Right ventricle myocardium superior (tissue), 1 donor: ENCODE measurements at regions not wholly inside any gene's neighbourhood (a gene's known extent, or its start where the extent isn't known, plus 50 kb on each side); places are given as distances from the start of the nearest gene placed in this dataset.

Source experiments
- ATAC-seq: fragments of 200-7000 bp; cut with Tn5 transposase; one replicate; pipeline ENCODE4 v1.9.1; 2020; ENCODE audit warnings: mild to moderate bottlenecking; ENCODE audit not compliant: poor library complexity
- DNase-seq: peaks from one replicate; pipeline ENCODE4 v3.0.0-alpha.2; 2020
- intact Hi-C: fragments of 100-400 bp; cut with DNase I; formaldehyde crosslinking; loops from one replicate; pipeline ENCODE4 v1.11.2; 2022
- donor health status: DM: no; HTN: yes; CAD: no; lungs with severe emphysema.

DNA sequence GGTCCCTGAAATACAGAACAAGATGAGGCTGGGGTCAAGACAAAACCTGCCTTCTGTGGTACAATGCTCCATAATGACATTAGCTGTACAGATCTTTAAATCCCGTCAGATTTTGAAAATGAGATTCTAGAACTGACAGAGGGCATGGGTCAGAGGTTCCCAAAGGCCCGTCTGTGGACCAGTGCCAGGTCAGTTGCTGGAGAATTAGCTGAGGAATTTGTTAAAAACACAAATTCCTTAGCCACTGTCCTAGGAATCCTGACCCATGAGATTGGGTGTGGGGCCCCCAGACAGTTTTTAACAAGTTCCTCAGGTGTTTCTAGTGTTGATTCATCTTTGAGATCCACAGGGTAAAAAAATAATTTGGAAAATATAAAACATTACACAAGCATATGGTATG is 97.0 kb downstream of the SIPA1L2 start:
- ATAC-seq (no peak), DNase-seq (no peak)
- intact Hi-C loops = no loop called here

DNA sequence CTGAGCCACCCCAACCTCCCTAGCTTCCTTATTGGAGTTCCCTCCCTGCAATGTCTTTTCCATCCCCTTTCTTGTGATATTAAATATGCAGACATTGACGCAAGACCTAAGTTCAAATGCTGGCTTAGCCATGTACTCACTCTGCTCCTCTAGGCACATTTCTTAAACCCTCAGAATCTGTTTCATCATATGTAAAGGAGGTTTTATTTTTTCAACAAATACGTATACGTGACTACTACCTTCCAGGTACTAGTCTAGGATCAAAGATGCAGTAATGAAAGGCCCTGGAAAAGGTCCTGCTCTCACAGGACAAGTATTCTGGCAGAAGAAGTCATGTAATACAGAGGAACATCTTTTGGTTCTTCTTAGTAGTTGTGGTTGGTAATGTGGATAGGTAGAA is 98.6 kb downstream of the SIPA1L2 start:
- ATAC-seq (no peak), DNase-seq (no peak)
- intact Hi-C loops = no loop called here

- ATAC-seq (no peak), DNase-seq (no peak)
- intact Hi-C loops = no loop called here
Observed at GRCh38 chr1:232529747-232530146, 100.2 kb downstream of the SIPA1L2 start.

- DNase-seq (no peak), ATAC-seq (no peak)
- intact Hi-C loops = no loop called here
Observed at GRCh38 chr1:232528472-232529089, 101.4 kb downstream of the SIPA1L2 start.

DNA sequence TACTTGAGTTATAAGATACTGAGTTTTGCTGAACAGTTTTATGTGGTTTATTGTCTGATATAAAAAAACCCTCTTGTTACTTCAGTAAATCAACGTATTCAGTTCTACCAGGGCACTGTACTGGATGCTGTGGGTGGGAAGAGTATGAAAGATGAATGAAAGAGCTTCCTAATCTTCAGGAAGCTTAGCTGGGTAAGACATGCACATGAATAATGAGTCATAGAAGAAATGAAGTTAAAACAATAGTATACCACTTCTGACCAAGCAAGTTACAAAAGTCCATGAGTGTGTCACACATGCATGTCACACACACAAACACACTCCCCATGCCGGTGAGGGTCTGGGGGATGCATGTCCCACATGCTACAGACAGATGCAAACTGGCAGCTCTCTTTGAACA is 105.9 kb downstream of the SIPA1L2 start:
- no peak for ATAC-seq
- intact Hi-C loops = no loop called here
- no peak for DNase-seq

DNA sequence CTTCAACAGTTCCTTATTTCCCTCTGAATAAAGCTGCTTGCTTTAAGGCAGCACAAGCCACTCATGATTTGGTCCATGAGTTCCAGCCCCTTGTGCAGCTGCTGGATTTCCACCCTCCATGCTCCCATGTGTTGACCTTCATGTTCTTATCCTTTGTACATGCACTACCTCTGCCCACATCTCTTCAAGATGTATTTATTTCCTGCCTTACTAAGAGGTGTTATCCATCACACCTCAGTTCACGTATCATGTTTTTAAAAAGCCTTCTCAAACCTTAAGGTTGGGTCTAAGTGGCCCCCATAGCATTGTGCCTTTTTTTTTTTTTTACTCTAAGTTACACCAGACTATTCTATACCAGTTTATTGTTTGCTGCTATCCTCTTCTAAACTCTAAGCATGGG is 107.7 kb downstream of the SIPA1L2 start:
- intact Hi-C loops = no loop called here
- DNase-seq = no peak
- ATAC-seq = no peak

DNA sequence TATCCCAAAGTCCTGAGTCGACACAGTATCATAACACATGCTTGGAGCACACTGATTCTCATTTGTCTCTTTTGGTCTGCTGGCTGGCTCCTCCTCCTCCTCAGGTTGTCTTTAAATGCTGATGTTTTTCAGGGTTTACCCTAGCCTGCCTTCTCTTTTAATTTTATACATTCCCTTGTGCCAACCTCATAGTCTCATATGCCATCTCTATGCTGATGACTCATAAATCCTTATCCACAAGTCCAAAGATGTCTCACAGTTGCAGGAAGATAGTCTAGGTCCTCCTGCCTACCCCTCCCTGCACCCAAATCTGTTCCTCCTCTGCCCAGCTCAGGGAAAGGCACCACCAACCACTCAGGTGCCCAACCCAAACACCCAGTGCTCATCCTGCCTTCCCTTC is 108.3 kb downstream of the SIPA1L2 start:
- no peak for DNase-seq
- ATAC-seq = no peak
- intact Hi-C loops = no loop called here

GRCh38 chr1:232519186-232519585 is 110.7 kb downstream of the SIPA1L2 start:
- intact Hi-C loops = no loop called here

GRCh38 chr1:232518349-232518748 is 111.6 kb downstream of the SIPA1L2 start:
- no peak for DNase-seq
- intact Hi-C loops = no loop called here
- peak; percentile 20 for ATAC-seq

More at GRCh38 chr1:232519186-232519585, 110.7 kb downstream of the SIPA1L2 start:
- DNase-seq (peak; percentile 64), ATAC-seq (peak; percentile 87)

- intact Hi-C loops = no loop called here
- no peak for DNase-seq
- no peak for ATAC-seq
Observed at GRCh38 chr1:232517204-232517603, 112.7 kb downstream of the SIPA1L2 start.

- DNase-seq (no peak), ATAC-seq (no peak)
- intact Hi-C loops = no loop called here
Observed at GRCh38 chr1:232515706-232516105, 114.2 kb downstream of the SIPA1L2 start.

- no peak for DNase-seq
- intact Hi-C loops = no loop called here
- ATAC-seq = no peak
Observed at GRCh38 chr1:232512712-232513111, 117.2 kb downstream of the SIPA1L2 start.

- intact Hi-C loops = no loop called here
- DNase-seq = no peak
- no peak for ATAC-seq
Observed at GRCh38 chr1:232511172-232511571, 118.8 kb downstream of the SIPA1L2 start.

- ATAC-seq = no peak
- intact Hi-C loops = no loop called here
- no peak for DNase-seq
Observed at GRCh38 chr1:232510367-232511110, 119.4 kb downstream of the SIPA1L2 start.

- DNase-seq = no peak
- intact Hi-C loops = no loop called here
- ATAC-seq = peak; percentile 87
Observed at GRCh38 chr1:232509570-232509969, 120.4 kb downstream of the SIPA1L2 start.

- ATAC-seq = peak; percentile 46
- no peak for DNase-seq
- intact Hi-C loops = no loop called here
Observed at GRCh38 chr1:232508130-232508701, 121.7 kb downstream of the SIPA1L2 start.

DNA sequence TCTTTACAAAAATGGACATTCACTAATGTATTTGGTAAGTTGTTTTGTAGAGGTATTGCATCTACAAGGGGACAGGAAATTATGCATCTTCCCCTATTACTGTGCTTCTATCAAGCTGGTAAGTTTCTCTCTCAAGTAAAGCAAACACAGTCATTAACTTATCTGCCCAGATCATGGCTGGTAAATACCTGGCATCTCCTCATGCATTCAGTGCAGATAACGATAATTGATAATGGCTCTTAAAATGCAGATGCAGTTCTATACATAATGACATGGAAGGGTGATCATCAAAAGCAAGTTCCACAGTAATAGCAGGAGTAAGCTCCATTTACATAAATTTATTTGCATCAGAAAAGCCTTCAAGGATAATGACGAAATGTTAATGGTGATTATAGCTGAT is 122.4 kb downstream of the SIPA1L2 start:
- ATAC-seq (no peak), DNase-seq (no peak)
- intact Hi-C loops = no loop called here

GRCh38 chr1:232505884-232506283 is 124.0 kb downstream of the SIPA1L2 start:
- DNase-seq = no peak
- intact Hi-C loops = no loop called here
- ATAC-seq = no peak

DNA sequence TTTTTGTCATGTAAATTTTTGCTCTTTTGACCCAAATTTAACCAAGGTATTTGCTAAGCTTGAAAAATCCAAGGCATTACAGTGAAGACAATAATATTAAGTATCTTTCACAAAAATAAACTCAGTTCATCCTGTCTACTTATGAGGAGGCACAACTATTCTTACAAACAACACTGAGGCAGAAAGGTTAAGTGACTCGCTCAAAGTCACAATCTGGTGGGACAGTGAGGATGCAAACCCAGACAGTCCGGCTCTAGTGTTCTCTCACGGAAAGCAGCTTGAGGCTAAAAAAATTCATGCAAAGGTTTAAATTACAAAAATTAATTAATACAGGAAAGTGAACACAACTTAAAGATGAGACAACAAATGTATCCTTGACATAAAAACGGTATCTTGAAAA is 125.3 kb downstream of the SIPA1L2 start:
- intact Hi-C loops = no loop called here
- ATAC-seq (no peak), DNase-seq (no peak)

DNA sequence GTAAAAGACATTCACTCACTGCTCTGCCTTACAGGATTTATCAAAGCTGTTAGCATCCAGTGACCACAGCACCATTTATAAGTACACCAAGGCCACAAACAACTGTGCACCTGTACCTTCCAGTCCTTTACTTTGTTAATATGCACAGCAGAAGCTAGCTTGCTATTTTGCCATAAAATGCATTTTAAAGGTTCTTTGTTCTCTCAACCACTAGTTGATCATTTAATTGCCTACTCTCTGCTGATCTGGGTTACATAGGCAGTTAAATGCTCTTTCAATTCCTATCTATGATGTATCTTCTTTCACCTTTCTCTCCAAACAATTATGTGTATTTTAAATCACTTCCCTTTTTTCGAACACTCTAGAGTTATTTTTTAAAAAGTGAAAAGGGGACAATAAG is 126.4 kb downstream of the SIPA1L2 start:
- DNase-seq (no peak), ATAC-seq (no peak)
- intact Hi-C loops = no loop called here
